ENCODE measurements at regions not wholly inside any gene's neighbourhood (a gene's known extent, or its start where the extent isn't known, plus 50 kb on each side); places are given as distances from the start of the nearest gene placed in this dataset.

GRCh38 chr16:22751685-22752084 lies 62.3 kb upstream of the HS3ST2 start:
- ChIA-PET POLR2A (no interaction called here), CTCF (no interaction called here)
- no peak overlapping the region for H3K4me3 Mint-ChIP-seq (ENCODE audit: unreplicated experiment)
- no peaks in the 10 kb centered on the region for H3K36me3 Mint-ChIP-seq (ENCODE audit: insufficient read depth, unreplicated experiment)
- H3K9me3 Mint-ChIP-seq (ENCODE audit: unreplicated experiment) = peaks cover 5% of the 10 kb centered on the region
- H3K27ac Mint-ChIP-seq (ENCODE audit: low read depth, unreplicated experiment) = no peak overlapping the region
- no peak for TF ChIP-seq CTCF (IDR thresholded peaks at IDR 0.05; ENCODE audit: unreplicated experiment)
- BruUV-seq (replicated peaks) = no TSS peak
- DNase-seq (ENCODE audit: unreplicated experiment) = no peak
- peaks cover 32% of the 10 kb centered on the region for H3K27me3 Mint-ChIP-seq (ENCODE audit: insufficient read depth, unreplicated experiment)
- intact Hi-C loops (cut with micrococcal nuclease) = no loop called here
- H3K4me1 Mint-ChIP-seq (ENCODE audit: insufficient read depth, unreplicated experiment) = no peaks in the 10 kb centered on the region

GRCh38 chr16:22753451-22753850 lies 60.5 kb upstream of the HS3ST2 start:
- CTCF ChIA-PET = interaction anchor here (0.5 kb wide), 1 partner anchor 1166 kb away, joined by 4 read pairs; no protein-coding TSS in a partner anchor
- intact Hi-C loops (cut with micrococcal nuclease) = no loop called here
- H3K36me3 Mint-ChIP-seq (ENCODE audit: insufficient read depth, unreplicated experiment) = no peaks in the 10 kb centered on the region
- H3K27ac Mint-ChIP-seq (ENCODE audit: low read depth, unreplicated experiment) = no peak overlapping the region
- POLR2A ChIA-PET = no interaction called here
- DNase-seq (ENCODE audit: unreplicated experiment) = no peak
- BruUV-seq (replicated peaks) = no TSS peak
- peaks cover 32% of the 10 kb centered on the region for H3K27me3 Mint-ChIP-seq (ENCODE audit: insufficient read depth, unreplicated experiment)
- H3K4me1 Mint-ChIP-seq (ENCODE audit: insufficient read depth, unreplicated experiment) = no peaks in the 10 kb centered on the region
- TF ChIP-seq CTCF (IDR thresholded peaks at IDR 0.05; ENCODE audit: unreplicated experiment) = no peak
- H3K4me3 Mint-ChIP-seq (ENCODE audit: unreplicated experiment) = no peak overlapping the region
- peaks cover 5% of the 10 kb centered on the region for H3K9me3 Mint-ChIP-seq (ENCODE audit: unreplicated experiment)

- no peak for TF ChIP-seq CTCF (IDR thresholded peaks at IDR 0.05; ENCODE audit: unreplicated experiment)
- ChIA-PET POLR2A (no interaction called here), CTCF (no interaction called here)
- Mint-ChIP-seq H3K36me3 (ENCODE audit: insufficient read depth, unreplicated experiment) (no peaks in the 10 kb centered on the region), H3K4me3 (ENCODE audit: unreplicated experiment) (no peak overlapping the region), H3K27ac (ENCODE audit: low read depth, unreplicated experiment) (no peak overlapping the region), H3K4me1 (ENCODE audit: insufficient read depth, unreplicated experiment) (no peaks in the 10 kb centered on the region), H3K27me3 (ENCODE audit: insufficient read depth, unreplicated experiment) (peaks cover 32% of the 10 kb centered on the region), H3K9me3 (ENCODE audit: unreplicated experiment) (peaks cover 5% of the 10 kb centered on the region)
- intact Hi-C loops (cut with micrococcal nuclease) = no loop called here
- no TSS peak for BruUV-seq (replicated peaks)
- no peak for DNase-seq (ENCODE audit: unreplicated experiment)
Measured at GRCh38 chr16:22754577-22754976, 59.4 kb upstream of the HS3ST2 start.

GRCh38 chr16:22757202-22757601 lies 56.8 kb upstream of the HS3ST2 start:
- peaks cover 32% of the 10 kb centered on the region for H3K27me3 Mint-ChIP-seq (ENCODE audit: insufficient read depth, unreplicated experiment)
- H3K36me3 Mint-ChIP-seq (ENCODE audit: insufficient read depth, unreplicated experiment) = no peaks in the 10 kb centered on the region
- no TSS peak for BruUV-seq (replicated peaks)
- TF ChIP-seq CTCF (IDR thresholded peaks at IDR 0.05; ENCODE audit: unreplicated experiment) = no peak
- no peaks in the 10 kb centered on the region for H3K9me3 Mint-ChIP-seq (ENCODE audit: unreplicated experiment)
- H3K4me3 Mint-ChIP-seq (ENCODE audit: unreplicated experiment) = no peak overlapping the region
- no peak for DNase-seq (ENCODE audit: unreplicated experiment)
- no peak overlapping the region for H3K27ac Mint-ChIP-seq (ENCODE audit: low read depth, unreplicated experiment)
- intact Hi-C loops (cut with micrococcal nuclease) = no loop called here
- POLR2A ChIA-PET = no interaction called here
- CTCF ChIA-PET = no interaction called here
- H3K4me1 Mint-ChIP-seq (ENCODE audit: insufficient read depth, unreplicated experiment) = no peaks in the 10 kb centered on the region

Measured in MCF 10A (cell line).